ENCODE measurements at regions not wholly inside any gene's neighbourhood (a gene's known extent, or its start where the extent isn't known, plus 50 kb on each side); places are given as distances from the start of the nearest gene placed in this dataset.

GRCh38 chr5:175252234-175252805 lies 191.7 kb downstream of the DRD1 start:
- no peak for DNase-seq (ENCODE audit: extremely low spot score, insufficient read length, low read depth)
- no peak for FAIRE-seq

DNA sequence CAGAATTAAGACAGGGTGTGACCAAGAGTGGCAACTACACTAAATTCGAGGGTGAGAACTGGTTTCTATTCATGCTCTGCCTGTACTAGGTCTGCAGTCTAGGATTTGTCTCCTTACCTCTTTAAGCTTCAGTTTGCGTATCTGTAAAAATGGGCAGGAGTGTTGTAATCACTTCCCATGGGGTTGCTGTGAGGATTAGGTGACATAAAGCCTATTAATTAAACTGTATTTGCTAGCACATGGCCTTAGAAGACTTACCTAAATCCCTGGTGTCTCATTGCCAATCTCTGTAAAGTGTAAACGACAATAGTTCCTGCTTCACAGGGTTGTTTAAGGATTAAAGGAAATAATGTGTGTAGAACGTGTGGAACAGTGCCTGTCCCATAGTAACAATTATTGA lies 193.6 kb downstream of the DRD1 start:
- no peak for FAIRE-seq

DNA sequence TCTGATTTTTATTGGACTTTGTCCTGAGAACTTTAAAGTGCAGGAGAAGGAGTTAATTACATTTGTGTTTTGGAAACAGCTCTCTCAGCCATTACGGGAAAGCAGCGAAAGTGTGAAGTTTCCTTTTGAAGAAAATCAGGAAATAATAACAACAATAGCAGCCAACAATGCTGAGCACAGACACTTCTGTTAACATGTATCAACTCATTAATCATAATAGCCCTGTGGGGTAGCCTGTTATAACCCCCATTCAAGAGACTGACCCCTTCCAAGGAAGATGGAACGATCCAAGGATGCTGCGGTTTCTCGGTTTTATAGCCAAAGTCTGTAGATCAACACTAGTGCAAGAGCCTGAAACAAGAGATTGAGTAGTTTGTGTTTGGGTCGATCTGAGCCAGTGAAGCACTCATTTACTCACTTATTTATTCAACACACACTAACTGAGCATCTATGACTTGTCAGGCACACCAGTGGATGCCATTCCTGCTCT lies 195.5 kb downstream of the DRD1 start:
- DNase-seq (ENCODE audit: extremely low spot score, insufficient read length, low read depth) (no peak), FAIRE-seq (no peak)

More for the DNA sequence above, 193.6 kb downstream of the DRD1 start:
- DNase-seq (ENCODE audit: extremely low spot score, insufficient read length, low read depth): no peak

GRCh38 chr5:175246889-175247520 lies 197.0 kb downstream of the DRD1 start:
- DNase-seq (ENCODE audit: extremely low spot score, insufficient read length, low read depth) (no peak), FAIRE-seq (no peak)

DNA sequence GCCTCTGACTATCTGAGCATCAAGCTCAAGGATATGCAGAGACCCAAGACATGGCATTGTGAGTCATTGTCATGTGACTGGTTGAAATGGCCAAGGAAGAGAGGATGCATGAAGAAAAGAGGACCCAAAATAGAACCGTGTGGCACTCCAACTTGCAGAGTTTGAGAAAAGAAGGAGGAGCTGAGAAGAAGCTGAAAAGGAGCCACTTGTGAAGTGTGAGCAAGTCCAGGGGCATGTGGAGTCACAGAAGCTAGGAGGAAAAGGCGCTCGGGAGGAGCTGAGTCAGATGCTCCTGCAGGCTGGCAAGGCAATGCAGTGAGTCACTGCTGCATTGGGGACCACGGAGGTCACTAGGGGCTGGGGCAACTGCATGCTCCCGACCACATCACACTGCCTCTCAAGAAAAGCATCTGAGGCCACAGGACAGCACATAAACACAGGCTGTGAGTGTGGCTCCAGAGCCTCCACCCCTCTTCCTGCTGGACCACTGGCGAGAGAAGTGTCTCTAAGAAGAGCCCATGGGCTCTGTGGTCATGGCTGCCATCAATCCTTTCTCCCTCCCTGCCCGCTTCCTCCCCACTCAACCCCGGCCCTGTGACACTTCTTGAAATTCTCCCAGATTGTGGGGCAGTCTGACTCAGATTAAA lies 197.6 kb downstream of the DRD1 start:
- FAIRE-seq: no peak
- no peak for DNase-seq (ENCODE audit: extremely low spot score, insufficient read length, low read depth)

- no peak for FAIRE-seq
- DNase-seq (ENCODE audit: extremely low spot score, insufficient read length, low read depth): no peak
Measured at GRCh38 chr5:175243441-175243840, 200.5 kb downstream of the DRD1 start.

- FAIRE-seq (no peak), DNase-seq (ENCODE audit: extremely low spot score, insufficient read length, low read depth) (no peak)
Measured at GRCh38 chr5:175242207-175242606, 201.8 kb downstream of the DRD1 start.

- FAIRE-seq (no peak), DNase-seq (ENCODE audit: extremely low spot score, insufficient read length, low read depth) (no peak)
Measured at GRCh38 chr5:175238326-175238725, 205.7 kb downstream of the DRD1 start.

DNA sequence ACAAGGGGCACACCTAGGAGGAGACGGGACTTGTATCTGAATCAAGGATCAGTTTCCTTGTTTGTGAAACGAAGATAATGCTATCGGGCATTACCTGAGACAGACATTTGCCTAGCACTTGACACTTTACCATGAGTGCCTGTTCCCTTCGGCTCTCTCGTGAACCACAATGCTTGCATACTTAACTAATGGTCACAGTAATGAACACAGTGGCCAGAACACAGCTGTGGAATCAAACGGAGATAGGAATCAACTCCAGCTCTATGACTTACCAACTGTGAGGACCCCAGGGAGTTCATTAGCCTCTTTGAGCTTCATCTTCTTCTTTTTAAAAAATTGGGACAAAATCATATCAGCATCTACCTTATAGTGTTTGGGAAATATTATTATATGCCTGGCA lies 207.8 kb downstream of the DRD1 start:
- DNase-seq (ENCODE audit: extremely low spot score, insufficient read length, low read depth) (no peak), FAIRE-seq (no peak)

DNA sequence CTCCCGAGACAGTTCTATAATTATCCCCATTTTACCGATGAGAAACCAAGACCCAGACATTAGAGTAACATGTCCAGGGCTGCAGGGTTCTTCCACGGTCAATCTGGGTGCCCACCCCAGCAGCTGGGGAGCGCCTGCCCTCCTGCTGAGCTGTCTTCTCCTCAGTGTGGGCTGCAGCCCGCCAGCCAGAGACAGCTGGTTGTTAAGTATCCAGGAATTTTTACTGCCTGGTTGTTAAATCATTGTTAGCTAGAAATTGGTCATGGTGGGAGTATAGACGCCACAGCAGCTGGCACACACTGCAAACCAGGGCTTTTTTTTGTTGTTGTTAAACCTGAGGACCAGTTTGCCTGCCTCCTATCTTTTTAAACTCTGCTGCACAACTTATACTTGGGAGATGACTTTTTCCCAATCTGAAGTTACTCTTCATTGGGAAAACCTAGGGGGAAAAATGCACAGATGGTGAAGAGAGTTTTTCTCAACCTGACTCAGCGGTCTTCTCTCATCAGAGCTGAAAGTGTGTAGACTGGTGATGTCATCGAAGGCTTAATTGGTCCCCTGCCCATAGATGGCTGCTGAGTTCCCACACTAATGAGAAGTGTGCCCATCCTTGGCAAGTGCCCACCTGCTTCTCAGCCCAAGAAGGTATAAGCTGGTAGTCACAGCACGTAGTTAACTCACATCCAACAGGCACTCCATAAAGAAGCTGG lies 208.6 kb downstream of the DRD1 start:
- no peak for FAIRE-seq
- DNase-seq (ENCODE audit: extremely low spot score, insufficient read length, low read depth): no peak

- no peak for DNase-seq (ENCODE audit: extremely low spot score, insufficient read length, low read depth)
- no peak for FAIRE-seq
Measured at GRCh38 chr5:175230299-175230698, 213.7 kb downstream of the DRD1 start.

DNA sequence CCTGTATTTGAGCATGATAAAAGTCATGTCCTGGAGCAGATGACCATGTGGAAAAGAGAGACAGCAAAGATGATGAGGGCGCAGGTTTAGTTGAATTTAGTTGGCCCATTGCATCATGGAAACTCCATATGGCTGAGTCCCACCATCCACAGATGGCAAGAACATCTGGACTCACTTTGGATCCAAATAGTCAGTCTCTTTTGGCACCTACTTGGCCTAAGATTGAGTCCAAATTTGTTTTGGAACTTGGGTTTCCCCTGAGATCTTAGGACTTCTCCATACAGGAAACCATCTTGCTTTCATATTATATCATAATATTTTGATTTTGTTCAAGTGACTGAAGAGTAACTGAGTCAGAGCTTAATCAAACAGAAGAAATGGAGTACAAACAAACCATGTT lies 217.5 kb downstream of the DRD1 start:
- DNase-seq (ENCODE audit: extremely low spot score, insufficient read length, low read depth): no peak
- no peak for FAIRE-seq

GRCh38 chr5:175223291-175223690 lies 220.7 kb downstream of the DRD1 start:
- DNase-seq (ENCODE audit: extremely low spot score, insufficient read length, low read depth) (no peak), FAIRE-seq (no peak)

GRCh38 chr5:175222621-175223020 lies 221.4 kb downstream of the DRD1 start:
- no peak for DNase-seq (ENCODE audit: extremely low spot score, insufficient read length, low read depth)
- no peak for FAIRE-seq

DNA sequence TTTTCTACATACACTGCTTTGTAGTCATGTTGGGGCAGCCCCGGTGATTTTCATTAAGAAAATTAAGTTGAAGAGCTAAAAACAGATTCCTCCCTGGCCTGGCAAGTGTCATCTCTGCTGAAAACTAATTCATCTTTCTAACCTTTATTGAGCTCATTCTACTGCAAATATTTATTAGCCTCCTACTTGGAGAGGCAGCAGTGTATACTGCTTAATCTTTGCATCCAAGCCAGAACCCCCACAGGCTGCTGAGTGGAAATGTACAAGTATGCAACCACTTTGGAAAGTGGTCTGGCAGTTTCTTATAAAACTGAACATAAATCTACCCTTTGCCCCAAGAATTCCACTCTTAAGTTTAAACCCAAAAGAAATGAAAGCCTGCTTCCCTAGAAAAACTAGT lies 223.4 kb downstream of the DRD1 start:
- no peak for FAIRE-seq
- DNase-seq (ENCODE audit: extremely low spot score, insufficient read length, low read depth): no peak

DNA sequence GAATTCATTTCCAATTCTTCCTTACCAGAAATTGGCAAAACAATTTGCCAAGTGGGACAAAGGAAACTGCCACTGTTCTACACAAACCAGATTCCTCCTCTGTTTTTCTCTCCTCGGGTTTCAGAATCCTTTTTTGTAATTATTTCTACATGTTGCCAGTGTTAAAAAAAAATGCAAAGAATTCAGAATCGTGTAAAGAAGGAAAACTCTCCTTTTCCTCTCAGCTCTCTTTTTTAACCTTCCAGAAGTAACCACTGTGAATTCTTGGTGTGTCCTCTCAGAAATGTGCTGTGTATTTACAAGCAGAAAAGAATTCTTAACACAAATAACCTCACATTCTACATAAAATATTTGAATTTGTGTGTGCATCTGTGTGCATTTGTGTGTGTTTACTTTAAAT lies 224.6 kb downstream of the DRD1 start:
- no peak for DNase-seq (ENCODE audit: extremely low spot score, insufficient read length, low read depth)
- no peak for FAIRE-seq

GRCh38 chr5:175216991-175217390 lies 227.0 kb downstream of the DRD1 start:
- DNase-seq (ENCODE audit: extremely low spot score, insufficient read length, low read depth): no peak
- no peak for FAIRE-seq

DNA sequence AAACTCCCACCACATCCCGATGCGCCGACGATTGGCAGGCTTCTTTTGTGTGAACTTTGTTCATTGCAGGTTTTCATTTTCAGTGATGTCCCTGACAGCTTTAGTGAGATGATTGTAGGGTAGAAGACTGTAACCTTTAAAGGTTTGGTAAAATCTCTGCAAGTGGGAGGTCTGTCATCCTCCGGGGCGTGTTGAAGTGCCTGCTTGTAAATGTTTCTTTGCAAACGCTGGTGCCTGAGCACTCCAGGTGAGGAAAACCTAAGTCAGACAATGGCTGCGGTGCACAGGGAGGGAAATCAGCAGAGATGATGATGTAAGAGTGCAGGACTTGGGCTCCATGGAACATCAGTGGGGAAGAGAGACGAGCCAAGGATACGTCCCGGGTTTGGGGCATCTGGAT lies 228.1 kb downstream of the DRD1 start:
- FAIRE-seq (no peak), DNase-seq (ENCODE audit: extremely low spot score, insufficient read length, low read depth) (no peak)

- DNase-seq (ENCODE audit: extremely low spot score, insufficient read length, low read depth) (no peak), FAIRE-seq (no peak)
Measured at GRCh38 chr5:175214152-175214551, 229.8 kb downstream of the DRD1 start.

DNA sequence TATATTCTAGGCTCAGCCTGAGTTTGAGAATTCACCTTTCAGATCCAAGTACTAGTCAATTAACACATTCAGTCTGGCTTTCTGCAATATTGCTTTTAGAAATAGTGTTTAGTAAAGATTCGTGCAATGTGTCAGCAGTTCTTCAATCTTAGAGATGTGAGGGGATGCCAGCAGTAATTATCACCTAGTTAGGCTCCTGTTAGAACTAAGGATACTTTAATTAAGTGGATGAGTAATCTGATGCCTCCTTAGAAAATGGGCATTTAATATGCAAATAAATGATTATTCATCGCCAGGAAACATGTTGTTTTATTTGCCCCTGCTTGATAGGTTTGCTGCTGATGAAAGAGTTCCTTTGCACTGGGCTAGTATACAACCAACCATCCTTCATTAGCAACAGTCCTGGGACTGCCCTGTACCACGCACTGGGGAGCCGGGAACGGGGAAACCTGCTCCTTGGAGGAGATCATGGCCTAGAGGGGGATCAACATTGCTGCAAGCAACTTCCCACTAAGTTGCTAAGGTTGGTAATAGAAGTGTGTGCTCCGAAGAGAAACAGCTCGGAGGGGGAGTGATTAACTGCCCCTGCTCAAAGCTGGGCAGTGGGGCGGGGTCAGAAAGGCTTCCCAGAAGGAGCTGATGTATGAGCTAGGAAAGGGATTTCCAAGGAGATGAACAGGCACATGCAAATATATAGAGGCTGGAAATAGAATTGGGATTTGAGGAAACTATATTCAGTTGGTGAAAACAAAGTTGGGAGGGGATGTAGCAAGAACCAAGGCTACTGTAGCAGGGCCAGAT lies 231.8 kb downstream of the DRD1 start:
- no peak for FAIRE-seq

More for the DNA sequence above, 231.8 kb downstream of the DRD1 start:
- DNase-seq (ENCODE audit: extremely low spot score, insufficient read length, low read depth): no peak

Data from GM18507 (cell line).